ENCODE measurements at regions not wholly inside any gene's neighbourhood (a gene's known extent, or its start where the extent isn't known, plus 50 kb on each side); places are given as distances from the start of the nearest gene placed in this dataset.
"Not testable (repeated sequence)": the region's sequence is repeated elsewhere in the genome, so short reads cannot be mapped to it uniquely, and the experiment has no call there.

- no peak for DNase-seq
Observed at GRCh38 chr6:140276133-140276532, 901.7 kb upstream of the CITED2 start.

GRCh38 chr6:140275725-140276124 lies 901.3 kb upstream of the CITED2 start:
- DNase-seq: no peak

- DNase-seq: no peak
Observed at GRCh38 chr6:140274548-140274947, 900.1 kb upstream of the CITED2 start.

- no peak for DNase-seq
Observed at GRCh38 chr6:140271759-140272377, 897.4 kb upstream of the CITED2 start.

GRCh38 chr6:140269591-140270165 lies 895.2 kb upstream of the CITED2 start:
- DNase-seq: no peak

GRCh38 chr6:140264431-140264830 lies 890.0 kb upstream of the CITED2 start:
- no peak for DNase-seq

GRCh38 chr6:140258302-140258701 lies 883.9 kb upstream of the CITED2 start:
- DNase-seq: not testable (repeated sequence)

GRCh38 chr6:140256248-140256647 lies 881.8 kb upstream of the CITED2 start:
- no peak for DNase-seq

GRCh38 chr6:140253096-140253495 lies 878.6 kb upstream of the CITED2 start:
- no peak for DNase-seq

- DNase-seq: no peak
Observed at GRCh38 chr6:140252099-140252498, 877.7 kb upstream of the CITED2 start.

GRCh38 chr6:140245296-140246040 lies 871.0 kb upstream of the CITED2 start:
- no peak for DNase-seq

GRCh38 chr6:140237251-140237650 lies 862.8 kb upstream of the CITED2 start:
- DNase-seq: no peak

- no peak for DNase-seq
Observed at GRCh38 chr6:140236732-140237131, 862.3 kb upstream of the CITED2 start.

GRCh38 chr6:140230282-140230681 lies 855.8 kb upstream of the CITED2 start:
- no peak for DNase-seq

- DNase-seq: no peak
Observed at GRCh38 chr6:140228491-140228890, 854.0 kb upstream of the CITED2 start.

GRCh38 chr6:140226637-140227036 lies 852.2 kb upstream of the CITED2 start:
- no peak for DNase-seq

GRCh38 chr6:140225701-140226436 lies 851.4 kb upstream of the CITED2 start:
- DNase-seq: no peak

- DNase-seq: no peak
Observed at GRCh38 chr6:140217283-140217682, 842.8 kb upstream of the CITED2 start.

GRCh38 chr6:140209775-140210174 lies 835.3 kb upstream of the CITED2 start:
- no peak for DNase-seq

GRCh38 chr6:140208286-140208685 lies 833.8 kb upstream of the CITED2 start:
- DNase-seq: no peak

- no peak for DNase-seq
Observed at GRCh38 chr6:140205795-140206593, 831.5 kb upstream of the CITED2 start.

- no peak for DNase-seq
Observed at GRCh38 chr6:140204154-140204553, 829.7 kb upstream of the CITED2 start.

GRCh38 chr6:140203661-140204147 lies 829.3 kb upstream of the CITED2 start:
- DNase-seq: no peak
